Adrenal gland (tissue), 9 donors: ENCODE measurements at regions not wholly inside any gene's neighbourhood (a gene's known extent, or its start where the extent isn't known, plus 50 kb on each side); places are given as distances from the start of the nearest gene placed in this dataset.

Experiments
- DNase-seq, 7 donors: peaks; one replicate each; pipeline ENCODE4 v3.0.0-alpha.2; 2019 to 2020
- H3K27ac ChIP-seq, 5 donors: fragments of 200-600 bp; sonication (generic) in 4 of 5; 1 replicate in 3 of 5; 2 replicates in 2 of 5; pipeline versions ENCODE4 v1.5.1 to v1.8.0; 2016 to 2020; ENCODE audit warnings: mild to moderate bottlenecking in 1 of 5
- H3K27me3 ChIP-seq: fragments of 200-600 bp; 2 replicates; pipeline ENCODE4 v1.8.0; 2021
- H3K36me3 ChIP-seq, 2 donors: fragments of 200-600 bp; replicated peaks in 1 of 2; 1 replicate in 1 of 2; 2 replicates in 1 of 2; pipeline versions ENCODE4 v1.5.1 to v1.8.0; 2018 to 2022
- H3K4me1 ChIP-seq, 2 donors: fragments of 200-600 bp; replicated peaks in 1 of 2; 1 replicate in 1 of 2; 2 replicates in 1 of 2; pipeline versions ENCODE4 v1.5.1 to v1.8.0; 2018 to 2021
- H3K4me3 ChIP-seq, 4 donors: fragments of 200-600 bp; sonication (generic) in 3 of 4; one replicate each; pipeline ENCODE4 v1.5.1; 2016 to 2018
- H3K9me3 ChIP-seq, 3 donors: fragments of 200-600 bp; sonication (generic) in 1 of 3; replicated peaks in 1 of 3; 1 replicate in 2 of 3; 2 replicates in 1 of 3; pipeline versions ENCODE4 v1.5.1 to v1.8.0; 2016 to 2021
- POLR2A ChIP-seq, 2 donors: fragments of 450-650 bp; IDR thresholded peaks; one replicate each; pipeline ENCODE4 v1.6.1; 2017; ENCODE audit warnings: antibody characterized with exemption in 2 of 2, mild to moderate bottlenecking in 2 of 2, moderate library complexity in 1 of 2
- WGBS, 4 donors: extraction: QIAGEN DNeasy Blood & Tissue Kit in 2 of 4; methylation state at CpG; one replicate each; pipeline versions ENCODE4 v1.1.5 to v1.1.7; 2013 to 2017; 5-methylcytosine and 5-hydroxymethylcytosine counted together
- intact Hi-C, 2 donors: fragments of 100-400 bp; cut with DNase I; formaldehyde crosslinking; loops; one replicate each; pipeline versions ENCODE4 v1.14.1 to v1.15.0; 2022 to 2023
- TF ChIP-seq, protein P1 (sequence below), 6 experiments: fragments of 450-650 bp in 4 of 6; fragments of 200-600 bp in 2 of 6; sonication (generic) in 1 of 6; IDR thresholded peaks; 1 replicate in 5 of 6; 2 replicates in 1 of 6; pipeline versions ENCODE4 v1.5.1 to v1.8.0; 2016 to 2021; ENCODE audit warnings: antibody characterized with exemption in 6 of 6, mild to moderate bottlenecking in 2 of 6, moderate library complexity in 1 of 6
- donor health status: healthy with polysubstance abuse.
- donor health status: Bipolar disorder and iron deficiency.
- donor health status: DM: yes; HTN: yes; CAD: no.
- donor health status: DM: no; HTN: no; CAD: no.
- donor health status: DM: no; HTN: no; CAD: no.

GRCh38 chr11:44381261-44381660, 71.3 kb upstream of the ALX4 start:
- WGBS, 4 donors = 77 to 90% (median 84%) methylated on average over 5 to 6 of the region's 6 CpGs
- Histone ChIP-seq H3K4me3 (no peak overlapping the region), H3K4me1 (no peaks in the 10 kb centered on the region), H3K27me3 (peaks cover 6% of the 10 kb centered on the region), H3K9me3 (no peaks in the 10 kb centered on the region), H3K36me3 (no peaks in the 10 kb centered on the region), H3K27ac (no peak overlapping the region)
- DNase-seq = no peak
- intact Hi-C loops = no loop called here
- TF ChIP-seq, protein P1, sequence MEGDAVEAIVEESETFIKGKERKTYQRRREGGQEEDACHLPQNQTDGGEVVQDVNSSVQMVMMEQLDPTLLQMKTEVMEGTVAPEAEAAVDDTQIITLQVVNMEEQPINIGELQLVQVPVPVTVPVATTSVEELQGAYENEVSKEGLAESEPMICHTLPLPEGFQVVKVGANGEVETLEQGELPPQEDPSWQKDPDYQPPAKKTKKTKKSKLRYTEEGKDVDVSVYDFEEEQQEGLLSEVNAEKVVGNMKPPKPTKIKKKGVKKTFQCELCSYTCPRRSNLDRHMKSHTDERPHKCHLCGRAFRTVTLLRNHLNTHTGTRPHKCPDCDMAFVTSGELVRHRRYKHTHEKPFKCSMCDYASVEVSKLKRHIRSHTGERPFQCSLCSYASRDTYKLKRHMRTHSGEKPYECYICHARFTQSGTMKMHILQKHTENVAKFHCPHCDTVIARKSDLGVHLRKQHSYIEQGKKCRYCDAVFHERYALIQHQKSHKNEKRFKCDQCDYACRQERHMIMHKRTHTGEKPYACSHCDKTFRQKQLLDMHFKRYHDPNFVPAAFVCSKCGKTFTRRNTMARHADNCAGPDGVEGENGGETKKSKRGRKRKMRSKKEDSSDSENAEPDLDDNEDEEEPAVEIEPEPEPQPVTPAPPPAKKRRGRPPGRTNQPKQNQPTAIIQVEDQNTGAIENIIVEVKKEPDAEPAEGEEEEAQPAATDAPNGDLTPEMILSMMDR (IDR thresholded peaks at IDR 0.05) = no peak

DNA sequence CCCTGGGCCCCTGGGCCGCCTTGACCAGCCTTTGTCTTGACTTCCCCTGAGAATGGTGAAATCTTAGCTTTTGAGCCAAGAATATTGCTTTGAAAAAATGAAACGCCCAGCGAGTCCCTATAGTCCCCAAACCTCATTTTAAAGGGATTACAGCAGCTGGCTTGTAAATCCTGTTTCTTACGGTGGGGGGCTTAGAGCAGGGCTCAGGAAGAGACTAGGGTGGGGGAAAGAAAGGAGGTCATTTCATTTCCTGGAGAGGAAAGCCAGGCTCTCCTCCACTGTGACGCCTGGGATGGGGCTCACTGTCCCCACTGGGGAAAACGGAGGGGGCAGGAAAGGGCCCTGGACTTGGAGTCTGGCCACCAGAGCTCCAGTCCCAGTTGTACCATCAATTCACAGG, 72.2 kb upstream of the ALX4 start:
- no peaks in the 10 kb centered on the region for H3K4me1 ChIP-seq
- no peak for DNase-seq
- intact Hi-C loops = no loop called here
- 48 to 60% (median 52%) methylated on average over 6 of the region's 6 CpGs for WGBS, 4 donors
- peaks cover 6% of the 10 kb centered on the region for H3K27me3 ChIP-seq
- H3K27ac ChIP-seq = no peak overlapping the region
- H3K36me3 ChIP-seq = no peaks in the 10 kb centered on the region
- H3K4me3 ChIP-seq = no peak overlapping the region
- no peaks in the 10 kb centered on the region for H3K9me3 ChIP-seq
- TF ChIP-seq POLR2A (IDR thresholded peaks at IDR 0.05) = no peak
- TF ChIP-seq, protein P1 (IDR thresholded peaks at IDR 0.05) = no peak

DNA sequence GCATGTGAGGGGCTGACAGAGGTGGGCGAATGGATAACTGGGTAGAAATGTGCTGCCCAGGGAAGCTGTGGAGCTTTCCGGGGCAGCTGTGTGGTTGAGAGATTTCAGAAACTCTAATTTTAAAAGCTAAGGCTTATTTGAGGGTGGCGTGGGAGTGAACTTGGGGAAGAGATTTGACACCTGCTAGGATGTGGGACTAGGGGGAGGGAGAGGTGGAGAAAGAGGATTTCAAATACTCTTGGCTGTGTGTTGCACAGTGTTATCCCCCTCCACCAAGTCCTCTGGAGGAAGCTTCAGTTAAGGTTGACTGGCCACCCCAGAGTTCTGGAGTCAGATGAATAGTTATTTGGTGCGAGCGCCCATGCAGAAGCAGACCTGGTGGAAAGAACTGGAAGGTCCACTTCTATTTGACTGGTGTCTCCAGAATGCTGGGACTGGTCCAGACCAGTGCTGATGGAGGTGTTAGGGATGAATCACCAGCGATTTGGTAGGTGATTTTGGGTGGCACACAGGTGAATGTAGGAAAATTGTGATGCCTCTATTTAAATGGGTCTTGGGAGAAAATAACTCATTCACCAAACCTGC, 72.8 kb upstream of the ALX4 start:
- H3K4me3 ChIP-seq = no peak overlapping the region
- DNase-seq = no peak
- no peak overlapping the region for H3K27ac ChIP-seq
- H3K9me3 ChIP-seq = no peaks in the 10 kb centered on the region
- H3K36me3 ChIP-seq = no peaks in the 10 kb centered on the region
- WGBS, 4 donors = 74 to 83% (median 78%) methylated on average over 4 to 6 of the region's 6 CpGs
- H3K27me3 ChIP-seq = peaks cover 6% of the 10 kb centered on the region
- no peak for TF ChIP-seq POLR2A (IDR thresholded peaks at IDR 0.05)
- TF ChIP-seq, protein P1 (IDR thresholded peaks at IDR 0.05) = no peak
- H3K4me1 ChIP-seq = no peaks in the 10 kb centered on the region
- intact Hi-C loops = no loop called here

- H3K27ac ChIP-seq = no peak overlapping the region
- H3K27me3 ChIP-seq = peaks cover 6% of the 10 kb centered on the region
- H3K4me1 ChIP-seq = no peaks in the 10 kb centered on the region
- H3K4me3 ChIP-seq = no peak overlapping the region
- intact Hi-C loops = no loop called here
- 79 to 88% (median 86%) methylated on average over 1 of the region's 1 CpG for WGBS, 4 donors
- H3K9me3 ChIP-seq = no peaks in the 10 kb centered on the region
- no peak for DNase-seq
- no peak for TF ChIP-seq POLR2A (IDR thresholded peaks at IDR 0.05)
- TF ChIP-seq, protein P1 (IDR thresholded peaks at IDR 0.05) = no peak
- no peaks in the 10 kb centered on the region for H3K36me3 ChIP-seq
Observed at GRCh38 chr11:44383246-44383645, 73.3 kb upstream of the ALX4 start.
